ENCODE measurements at regions not wholly inside any gene's neighbourhood (a gene's known extent, or its start where the extent isn't known, plus 50 kb on each side); places are given as distances from the start of the nearest gene placed in this dataset.

DNA sequence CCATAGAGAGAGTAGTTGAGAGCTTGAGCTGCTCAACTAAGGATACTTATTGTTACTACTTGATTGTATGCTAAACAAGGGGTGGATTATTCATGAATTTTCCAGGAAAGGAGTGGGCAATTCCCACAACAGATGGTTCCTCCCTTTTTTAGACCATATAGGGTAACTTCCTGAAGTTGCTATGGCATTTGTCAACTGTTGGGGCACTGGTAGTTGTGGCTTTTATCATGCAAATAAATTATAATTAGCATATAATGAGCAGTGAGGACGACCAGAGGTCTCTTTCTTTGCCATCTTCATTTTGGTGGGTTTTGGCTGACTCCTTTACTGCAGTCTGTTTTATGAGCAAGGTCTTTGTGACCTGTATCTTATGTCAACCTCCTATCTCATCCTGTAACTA lies 1403.5 kb upstream of the PABPC4L start:
- Histone ChIP-seq H2BK5ac (ENCODE audit: low read length) (no peak overlapping the region), H3K79me1 (ENCODE audit: low read length) (no peaks in the 10 kb centered on the region), H3K9ac (ENCODE audit: low read length) (no peak overlapping the region), H3K4me2 (ENCODE audit: low read length) (no peak overlapping the region), H3K27ac (ENCODE audit: low read depth, low read length) (no peak overlapping the region), H3K18ac (ENCODE audit: low read length) (no peak overlapping the region), H3K4me1 (ENCODE audit: control insufficient read depth, low read depth, low read length) (no peaks in the 10 kb centered on the region), H3K27me3 (ENCODE audit: insufficient read depth, low read length, poor library complexity) (no peaks in the 10 kb centered on the region), H2BK120ac (ENCODE audit: low read depth, low read length) (no peak overlapping the region), H2BK15ac (replicated peaks; ENCODE audit: low read depth) (no peak overlapping the region), H4K5ac (ENCODE audit: low read length) (no peak overlapping the region), H2AK5ac (ENCODE audit: low read length) (no peak overlapping the region), H3K4me3 (ENCODE audit: low read length) (no peak overlapping the region), H3K36me3 (ENCODE audit: control insufficient read depth, insufficient read depth, low read length) (no peaks in the 10 kb centered on the region), H3K79me2 (ENCODE audit: control insufficient read depth, insufficient read depth, low read length) (no peaks in the 10 kb centered on the region), H3K4ac (ENCODE audit: low read depth, low read length) (no peak overlapping the region), H4K8ac (ENCODE audit: low read depth, low read length) (no peak overlapping the region), H3K23ac (ENCODE audit: low read length) (no peak overlapping the region), H3K56ac (ENCODE audit: low read length) (no peak overlapping the region)
- peak; percentile 77 for DNase-seq
- WGBS (ENCODE audit: extremely low coverage, insufficient coverage, low lambda C conversion rate): no CpG with 5 or more reads among the region's 1 CpG

DNA sequence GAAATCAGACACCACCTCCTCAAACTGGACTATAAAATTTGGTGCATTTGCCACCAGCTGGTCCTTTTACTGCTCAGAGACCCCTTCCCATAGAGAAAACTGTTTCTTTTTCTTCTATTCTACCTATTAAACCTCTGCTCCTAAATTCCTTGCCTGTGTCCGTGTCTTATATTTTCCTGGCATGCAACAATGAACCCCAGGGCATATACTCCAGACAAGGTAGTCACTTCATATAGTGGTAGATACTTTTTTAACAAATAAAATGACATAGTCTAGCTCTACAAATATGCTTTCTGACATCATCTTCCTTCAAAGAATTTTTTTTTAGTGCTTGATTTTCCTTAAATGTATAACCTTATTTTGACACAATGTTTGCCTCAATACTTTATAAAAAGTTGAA lies 1402.9 kb upstream of the PABPC4L start:
- no peak overlapping the region for H2AK5ac ChIP-seq (ENCODE audit: low read length)
- H4K8ac ChIP-seq (ENCODE audit: low read depth, low read length): no peak overlapping the region
- no peaks in the 10 kb centered on the region for H3K27me3 ChIP-seq (ENCODE audit: insufficient read depth, low read length, poor library complexity)
- no peak for DNase-seq
- H3K36me3 ChIP-seq (ENCODE audit: control insufficient read depth, insufficient read depth, low read length): no peaks in the 10 kb centered on the region
- no peaks in the 10 kb centered on the region for H3K79me1 ChIP-seq (ENCODE audit: low read length)
- no peaks in the 10 kb centered on the region for H3K4me1 ChIP-seq (ENCODE audit: control insufficient read depth, low read depth, low read length)
- no peak overlapping the region for H3K18ac ChIP-seq (ENCODE audit: low read length)
- no peak overlapping the region for H2BK15ac ChIP-seq (replicated peaks; ENCODE audit: low read depth)
- no peak overlapping the region for H2BK5ac ChIP-seq (ENCODE audit: low read length)
- no peak overlapping the region for H3K4me2 ChIP-seq (ENCODE audit: low read length)
- no peak overlapping the region for H3K4ac ChIP-seq (ENCODE audit: low read depth, low read length)
- no peaks in the 10 kb centered on the region for H3K79me2 ChIP-seq (ENCODE audit: control insufficient read depth, insufficient read depth, low read length)
- H4K5ac ChIP-seq (ENCODE audit: low read length): no peak overlapping the region
- no peak overlapping the region for H3K9ac ChIP-seq (ENCODE audit: low read length)
- no CpG with 5 or more reads among the region's 1 CpG for WGBS (ENCODE audit: extremely low coverage, insufficient coverage, low lambda C conversion rate)
- no peak overlapping the region for H3K56ac ChIP-seq (ENCODE audit: low read length)
- no peak overlapping the region for H3K23ac ChIP-seq (ENCODE audit: low read length)
- no peak overlapping the region for H2BK120ac ChIP-seq (ENCODE audit: low read depth, low read length)
- no peak overlapping the region for H3K4me3 ChIP-seq (ENCODE audit: low read length)
- H3K27ac ChIP-seq (ENCODE audit: low read depth, low read length): no peak overlapping the region

DNA sequence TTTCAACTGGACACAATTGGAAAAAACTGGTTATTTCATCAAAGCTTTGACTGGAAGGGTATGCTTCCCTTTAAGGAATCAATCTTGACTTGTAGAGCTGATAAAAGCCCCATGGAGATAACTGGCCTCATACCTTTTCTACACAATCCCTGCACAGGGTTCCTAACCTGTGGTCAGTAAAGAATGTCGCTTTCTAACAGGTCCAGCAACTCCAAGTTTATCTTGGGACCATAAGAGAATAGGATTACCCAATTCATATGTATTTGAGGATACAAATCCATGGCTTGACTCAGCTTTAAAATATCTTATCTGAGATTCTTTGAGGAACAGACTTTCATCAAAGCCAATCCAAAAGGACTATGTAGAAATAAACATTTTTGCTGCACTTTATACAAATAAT lies 1399.8 kb upstream of the PABPC4L start:
- H3K27me3 ChIP-seq (ENCODE audit: insufficient read depth, low read length, poor library complexity): no peaks in the 10 kb centered on the region
- H3K4me1 ChIP-seq (ENCODE audit: control insufficient read depth, low read depth, low read length): no peaks in the 10 kb centered on the region
- no peak overlapping the region for H3K18ac ChIP-seq (ENCODE audit: low read length)
- H4K5ac ChIP-seq (ENCODE audit: low read length): no peak overlapping the region
- H2AK5ac ChIP-seq (ENCODE audit: low read length): no peak overlapping the region
- H2BK120ac ChIP-seq (ENCODE audit: low read depth, low read length): no peak overlapping the region
- WGBS (ENCODE audit: extremely low coverage, insufficient coverage, low lambda C conversion rate): no CpG with 5 or more reads among the region's 1 CpG
- no peaks in the 10 kb centered on the region for H3K79me1 ChIP-seq (ENCODE audit: low read length)
- no peak overlapping the region for H3K9ac ChIP-seq (ENCODE audit: low read length)
- no peak overlapping the region for H4K8ac ChIP-seq (ENCODE audit: low read depth, low read length)
- H2BK5ac ChIP-seq (ENCODE audit: low read length): no peak overlapping the region
- no peak overlapping the region for H3K56ac ChIP-seq (ENCODE audit: low read length)
- no peak overlapping the region for H3K4me3 ChIP-seq (ENCODE audit: low read length)
- no peak overlapping the region for H3K23ac ChIP-seq (ENCODE audit: low read length)
- no peaks in the 10 kb centered on the region for H3K79me2 ChIP-seq (ENCODE audit: control insufficient read depth, insufficient read depth, low read length)
- H3K4ac ChIP-seq (ENCODE audit: low read depth, low read length): no peak overlapping the region
- H3K36me3 ChIP-seq (ENCODE audit: control insufficient read depth, insufficient read depth, low read length): no peaks in the 10 kb centered on the region
- no peak overlapping the region for H3K4me2 ChIP-seq (ENCODE audit: low read length)
- no peak for DNase-seq
- H3K27ac ChIP-seq (ENCODE audit: low read depth, low read length): no peak overlapping the region
- no peak overlapping the region for H2BK15ac ChIP-seq (replicated peaks; ENCODE audit: low read depth)

DNA sequence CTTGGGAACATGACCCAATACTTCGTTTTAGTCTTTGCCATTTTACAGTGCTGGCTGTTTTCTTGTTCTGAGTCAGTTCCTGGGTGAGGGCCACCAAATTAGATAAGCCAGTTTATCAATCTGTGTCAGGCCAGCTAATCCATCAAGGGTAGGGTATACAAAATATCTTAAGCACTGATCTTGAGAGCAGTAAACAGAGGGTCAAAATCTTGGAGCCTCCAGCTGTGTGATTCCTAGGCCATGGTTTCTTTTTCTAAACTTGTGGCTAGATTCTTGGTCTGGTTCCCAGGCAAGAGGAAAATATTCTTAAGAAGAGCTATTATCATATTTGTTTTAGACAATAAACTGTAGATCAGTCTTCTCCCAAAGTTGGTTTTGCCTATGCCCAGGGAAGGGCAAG lies 1396.6 kb upstream of the PABPC4L start:
- Histone ChIP-seq H3K4me3 (ENCODE audit: low read length) (no peak overlapping the region), H4K8ac (ENCODE audit: low read depth, low read length) (no peak overlapping the region), H3K9ac (ENCODE audit: low read length) (no peak overlapping the region), H3K4me1 (ENCODE audit: control insufficient read depth, low read depth, low read length) (no peaks in the 10 kb centered on the region), H3K18ac (ENCODE audit: low read length) (no peak overlapping the region), H3K79me1 (ENCODE audit: low read length) (no peaks in the 10 kb centered on the region), H3K4me2 (ENCODE audit: low read length) (no peak overlapping the region), H4K5ac (ENCODE audit: low read length) (no peak overlapping the region), H3K79me2 (ENCODE audit: control insufficient read depth, insufficient read depth, low read length) (no peaks in the 10 kb centered on the region), H3K23ac (ENCODE audit: low read length) (no peak overlapping the region), H2AK5ac (ENCODE audit: low read length) (no peak overlapping the region), H3K56ac (ENCODE audit: low read length) (no peak overlapping the region), H2BK120ac (ENCODE audit: low read depth, low read length) (no peak overlapping the region), H3K27me3 (ENCODE audit: insufficient read depth, low read length, poor library complexity) (no peaks in the 10 kb centered on the region), H3K36me3 (ENCODE audit: control insufficient read depth, insufficient read depth, low read length) (no peaks in the 10 kb centered on the region), H3K4ac (ENCODE audit: low read depth, low read length) (no peak overlapping the region), H2BK15ac (replicated peaks; ENCODE audit: low read depth) (no peak overlapping the region), H2BK5ac (ENCODE audit: low read length) (no peak overlapping the region), H3K27ac (ENCODE audit: low read depth, low read length) (no peak overlapping the region)
- DNase-seq: no peak
- WGBS (ENCODE audit: extremely low coverage, insufficient coverage, low lambda C conversion rate): no CpG with 5 or more reads among the region's 1 CpG

DNA sequence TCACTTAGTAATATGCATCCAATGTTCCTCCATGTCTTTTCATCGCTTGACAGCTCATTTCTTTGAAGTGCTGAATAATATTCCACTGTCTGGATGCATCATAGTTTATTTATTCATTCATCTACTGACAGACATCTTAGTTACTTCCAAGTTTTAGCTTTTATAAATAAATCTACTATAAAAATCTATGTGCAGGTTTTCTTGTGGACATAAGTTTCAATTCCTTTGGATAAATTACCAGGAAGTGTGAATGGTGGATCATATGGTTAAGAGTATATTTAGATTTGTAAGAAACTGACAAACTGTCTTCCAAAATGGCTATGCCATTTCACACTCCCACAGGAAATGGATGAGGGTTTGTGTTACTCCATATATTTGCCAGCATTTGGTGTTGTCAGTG lies 1392.9 kb upstream of the PABPC4L start:
- Histone ChIP-seq H4K8ac (ENCODE audit: low read depth, low read length) (no peak overlapping the region), H3K27me3 (ENCODE audit: insufficient read depth, low read length, poor library complexity) (no peaks in the 10 kb centered on the region), H3K4me1 (ENCODE audit: control insufficient read depth, low read depth, low read length) (no peaks in the 10 kb centered on the region), H2AK5ac (ENCODE audit: low read length) (no peak overlapping the region), H2BK5ac (ENCODE audit: low read length) (no peak overlapping the region), H3K23ac (ENCODE audit: low read length) (no peak overlapping the region), H3K4me2 (ENCODE audit: low read length) (no peak overlapping the region), H2BK15ac (replicated peaks; ENCODE audit: low read depth) (no peak overlapping the region), H3K27ac (ENCODE audit: low read depth, low read length) (no peak overlapping the region), H4K5ac (ENCODE audit: low read length) (no peak overlapping the region), H3K56ac (ENCODE audit: low read length) (no peak overlapping the region), H3K36me3 (ENCODE audit: control insufficient read depth, insufficient read depth, low read length) (no peaks in the 10 kb centered on the region), H3K4me3 (ENCODE audit: low read length) (no peak overlapping the region), H3K79me1 (ENCODE audit: low read length) (no peaks in the 10 kb centered on the region), H3K4ac (ENCODE audit: low read depth, low read length) (no peak overlapping the region), H3K9ac (ENCODE audit: low read length) (no peak overlapping the region), H2BK120ac (ENCODE audit: low read depth, low read length) (no peak overlapping the region), H3K18ac (ENCODE audit: low read length) (no peak overlapping the region), H3K79me2 (ENCODE audit: control insufficient read depth, insufficient read depth, low read length) (no peaks in the 10 kb centered on the region)
- no peak for DNase-seq
- WGBS (ENCODE audit: extremely low coverage, insufficient coverage, low lambda C conversion rate): no CpG with 5 or more reads among the region's 1 CpG

DNA sequence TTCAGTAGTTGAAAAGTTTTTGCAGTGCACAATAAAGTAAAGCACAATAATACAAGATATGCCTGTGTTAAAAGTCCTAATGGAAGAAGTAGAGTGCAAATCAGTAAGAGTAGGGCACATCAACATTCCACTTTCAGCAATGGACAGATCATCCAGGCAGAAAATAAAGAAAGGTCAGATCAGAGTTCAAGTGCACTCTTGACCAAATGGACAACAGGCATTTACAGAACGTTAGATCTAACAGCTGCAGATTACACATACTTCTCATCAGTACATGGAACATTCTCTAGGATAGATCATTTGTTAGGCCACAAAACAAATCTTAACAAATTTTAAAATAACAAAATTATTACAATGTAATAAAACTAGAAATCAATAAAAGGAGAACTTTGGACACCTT lies 1373.5 kb upstream of the PABPC4L start:
- Histone ChIP-seq H4K5ac (ENCODE audit: low read length) (no peak overlapping the region), H2BK5ac (ENCODE audit: low read length) (no peak overlapping the region), H3K9ac (ENCODE audit: low read length) (no peak overlapping the region), H2BK15ac (replicated peaks; ENCODE audit: low read depth) (no peak overlapping the region), H3K4me1 (ENCODE audit: control insufficient read depth, low read depth, low read length) (no peaks in the 10 kb centered on the region), H3K79me2 (ENCODE audit: control insufficient read depth, insufficient read depth, low read length) (no peaks in the 10 kb centered on the region), H3K56ac (ENCODE audit: low read length) (no peak overlapping the region), H3K4me2 (ENCODE audit: low read length) (no peak overlapping the region), H3K4ac (ENCODE audit: low read depth, low read length) (no peak overlapping the region), H3K4me3 (ENCODE audit: low read length) (no peak overlapping the region), H3K79me1 (ENCODE audit: low read length) (no peaks in the 10 kb centered on the region), H2AK5ac (ENCODE audit: low read length) (no peak overlapping the region), H4K8ac (ENCODE audit: low read depth, low read length) (no peak overlapping the region), H3K27me3 (ENCODE audit: insufficient read depth, low read length, poor library complexity) (no peaks in the 10 kb centered on the region), H3K23ac (ENCODE audit: low read length) (no peak overlapping the region), H2BK120ac (ENCODE audit: low read depth, low read length) (no peak overlapping the region), H3K18ac (ENCODE audit: low read length) (no peak overlapping the region), H3K36me3 (ENCODE audit: control insufficient read depth, insufficient read depth, low read length) (no peaks in the 10 kb centered on the region), H3K27ac (ENCODE audit: low read depth, low read length) (no peak overlapping the region)
- DNase-seq: no peak
- WGBS (ENCODE audit: extremely low coverage, insufficient coverage, low lambda C conversion rate): no CpG with 5 or more reads among the region's 1 CpG
